ENCODE measurements at regions not wholly inside any gene's neighbourhood (a gene's known extent, or its start where the extent isn't known, plus 50 kb on each side); places are given as distances from the start of the nearest gene placed in this dataset.

DNA sequence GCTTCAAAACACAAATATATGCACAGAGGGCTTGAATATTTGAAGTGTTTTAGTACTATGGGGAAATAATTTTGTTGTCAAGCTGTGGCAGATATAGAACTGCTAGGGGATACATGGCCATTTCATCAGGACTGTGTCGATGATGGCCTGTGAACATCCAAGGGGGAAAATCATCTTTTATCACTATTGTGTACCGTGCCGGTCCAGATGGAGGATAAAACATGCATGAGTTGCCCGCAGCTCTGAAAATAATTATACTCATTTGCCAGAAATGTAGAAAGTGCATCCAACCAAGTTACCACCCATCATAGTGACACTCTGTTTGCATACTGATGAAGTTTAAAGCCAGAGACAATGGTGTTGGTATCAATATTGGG, 405.9 kb downstream of the ZSWIM6 start:
- Histone ChIP-seq H3K79me2 (ENCODE audit: insufficient read depth) (no peaks in the 10 kb centered on the region), H3K9ac (no peak overlapping the region), H3K4me2 (no peak overlapping the region), H3F3A (replicated peaks; ENCODE audit: insufficient read depth) (no peaks in the 10 kb centered on the region), H3K4me3 (ENCODE audit: low read depth in 2 of 2, low read length in 1 of 2) (no peak overlapping the region), H3K4me1 (ENCODE audit: control insufficient read depth in 1 of 2, insufficient read depth in 2 of 2, low read depth in 1 of 2, low read length in 1 of 2) (no peaks in the 10 kb centered on the region), H3K27me3 (ENCODE audit: insufficient read depth) (no peaks in the 10 kb centered on the region), H2AFZ (ENCODE audit: low read depth) (no peak overlapping the region), H3K9me3 (no peaks in the 10 kb centered on the region), H3K27ac (ENCODE audit: low read depth in 2 of 2, low read length in 1 of 2) (no peak overlapping the region), H3K36me3 (replicated peaks in 1 of 2; ENCODE audit: control insufficient read depth in 1 of 2, insufficient read depth in 2 of 2, low read length in 1 of 2) (no peaks in the 10 kb centered on the region), H3K9me2 (no peaks in the 10 kb centered on the region), H4K20me1 (ENCODE audit: insufficient read depth) (no peaks in the 10 kb centered on the region)
- no peak for TF ChIP-seq FOXJ3 (CRISPR knock-in tag; IDR thresholded peaks at IDR 0.05)
- no peak for TF ChIP-seq EZH2phosphoT487 (IDR thresholded peaks at IDR 0.05; ENCODE audit: borderline replicate concordance, low read depth)
- no peak for TF ChIP-seq FOSL2 (IDR thresholded peaks at IDR 0.05; ENCODE audit: borderline replicate concordance, low read depth)
- TF ChIP-seq, protein P1, sequence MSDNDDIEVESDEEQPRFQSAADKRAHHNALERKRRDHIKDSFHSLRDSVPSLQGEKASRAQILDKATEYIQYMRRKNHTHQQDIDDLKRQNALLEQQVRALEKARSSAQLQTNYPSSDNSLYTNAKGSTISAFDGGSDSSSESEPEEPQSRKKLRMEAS (IDR thresholded peaks at IDR 0.05; ENCODE audit: low read depth): no peak
- no peak for TF ChIP-seq MXI1 (IDR thresholded peaks at IDR 0.05; ENCODE audit: low read depth, low read length)
- TF ChIP-seq, protein P2, sequence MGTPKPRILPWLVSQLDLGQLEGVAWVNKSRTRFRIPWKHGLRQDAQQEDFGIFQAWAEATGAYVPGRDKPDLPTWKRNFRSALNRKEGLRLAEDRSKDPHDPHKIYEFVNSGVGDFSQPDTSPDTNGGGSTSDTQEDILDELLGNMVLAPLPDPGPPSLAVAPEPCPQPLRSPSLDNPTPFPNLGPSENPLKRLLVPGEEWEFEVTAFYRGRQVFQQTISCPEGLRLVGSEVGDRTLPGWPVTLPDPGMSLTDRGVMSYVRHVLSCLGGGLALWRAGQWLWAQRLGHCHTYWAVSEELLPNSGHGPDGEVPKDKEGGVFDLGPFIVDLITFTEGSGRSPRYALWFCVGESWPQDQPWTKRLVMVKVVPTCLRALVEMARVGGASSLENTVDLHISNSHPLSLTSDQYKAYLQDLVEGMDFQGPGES (IDR thresholded peaks at IDR 0.05; ENCODE audit: low read depth, low read length): no peak
- TF ChIP-seq RFX5 (IDR thresholded peaks at IDR 0.05; ENCODE audit: low read length): no peak
- TF ChIP-seq, protein P3, sequence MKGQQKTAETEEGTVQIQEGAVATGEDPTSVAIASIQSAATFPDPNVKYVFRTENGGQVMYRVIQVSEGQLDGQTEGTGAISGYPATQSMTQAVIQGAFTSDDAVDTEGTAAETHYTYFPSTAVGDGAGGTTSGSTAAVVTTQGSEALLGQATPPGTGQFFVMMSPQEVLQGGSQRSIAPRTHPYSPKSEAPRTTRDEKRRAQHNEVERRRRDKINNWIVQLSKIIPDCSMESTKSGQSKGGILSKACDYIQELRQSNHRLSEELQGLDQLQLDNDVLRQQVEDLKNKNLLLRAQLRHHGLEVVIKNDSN (IDR thresholded peaks at IDR 0.05; ENCODE audit: borderline replicate concordance, low read depth): no peak
- TF ChIP-seq RXRA (IDR thresholded peaks at IDR 0.05; ENCODE audit: borderline replicate concordance, low read depth): no peak
- no peak for TF ChIP-seq CHD2 (IDR thresholded peaks at IDR 0.05; ENCODE audit: low read length, partially characterized antibody)
- TF ChIP-seq RCOR1 (IDR thresholded peaks at IDR 0.05; ENCODE audit: low read length): no peak
- no peak for TF ChIP-seq TEAD4 (IDR thresholded peaks at IDR 0.05; ENCODE audit: borderline replicate concordance, insufficient read depth)
- 78% methylated on average over 4 of the region's 4 CpGs for WGBS (ENCODE audit: low lambda C conversion rate)
- POLR2A ChIA-PET: no interaction called here
- no peak for DNase-seq
- CTCF ChIA-PET: no interaction called here

DNA sequence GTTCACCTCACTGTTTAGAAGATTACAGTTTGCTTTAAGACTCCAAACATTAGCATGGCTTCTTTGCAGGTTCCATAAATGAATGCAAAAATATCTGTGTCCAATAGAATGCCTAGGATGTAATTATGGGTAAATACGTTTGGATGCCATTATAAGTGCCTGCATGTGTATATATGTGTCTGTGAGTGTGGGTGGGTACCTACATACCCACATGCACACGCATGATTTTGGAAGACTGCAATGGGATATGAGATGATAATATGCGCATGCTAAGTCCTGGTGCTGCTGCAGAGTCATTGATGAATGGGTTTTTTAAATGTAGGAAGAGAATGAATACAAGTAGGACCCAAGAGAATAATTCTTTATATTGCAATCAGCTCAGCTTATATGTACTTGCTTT, 406.4 kb downstream of the ZSWIM6 start:
- Histone ChIP-seq H3K36me3 (replicated peaks in 1 of 2; ENCODE audit: control insufficient read depth in 1 of 2, insufficient read depth in 2 of 2, low read length in 1 of 2) (no peaks in the 10 kb centered on the region), H3K27ac (ENCODE audit: low read depth in 2 of 2, low read length in 1 of 2) (no peak overlapping the region), H3F3A (replicated peaks; ENCODE audit: insufficient read depth) (no peaks in the 10 kb centered on the region), H3K4me3 (ENCODE audit: low read depth in 2 of 2, low read length in 1 of 2) (no peak overlapping the region), H3K9me3 (no peaks in the 10 kb centered on the region), H4K20me1 (ENCODE audit: insufficient read depth) (no peaks in the 10 kb centered on the region), H3K4me1 (ENCODE audit: control insufficient read depth in 1 of 2, insufficient read depth in 2 of 2, low read depth in 1 of 2, low read length in 1 of 2) (no peaks in the 10 kb centered on the region), H3K27me3 (ENCODE audit: insufficient read depth) (no peaks in the 10 kb centered on the region), H3K9ac (no peak overlapping the region), H3K4me2 (no peak overlapping the region), H3K79me2 (ENCODE audit: insufficient read depth) (no peaks in the 10 kb centered on the region), H2AFZ (ENCODE audit: low read depth) (no peak overlapping the region), H3K9me2 (no peaks in the 10 kb centered on the region)
- ChIA-PET CTCF (no interaction called here), POLR2A (no interaction called here)
- WGBS (ENCODE audit: low lambda C conversion rate): 56% methylated on average over 3 of the region's 3 CpGs
- TF ChIP-seq GATA2 (CRISPR knock-in tag; IDR thresholded peaks at IDR 0.05): no peak
- no peak for TF ChIP-seq SIN3A (IDR thresholded peaks at IDR 0.05; ENCODE audit: borderline replicate concordance, low read depth, low read length)
- TF ChIP-seq CHD2 (IDR thresholded peaks at IDR 0.05; ENCODE audit: low read length, partially characterized antibody): no peak
- no peak for TF ChIP-seq YY1 (IDR thresholded peaks at IDR 0.05; ENCODE audit: low read depth)
- no peak for DNase-seq
